Immature natural killer cell (primary cell): ENCODE measurements at regions not wholly inside any gene's neighbourhood (a gene's known extent, or its start where the extent isn't known, plus 50 kb on each side); places are given as distances from the start of the nearest gene placed in this dataset.

Experiments
- DNase-seq, 3 donors: peaks; one replicate each; pipeline ENCODE4 v3.0.0; 2022; ENCODE audit warnings: mixed read lengths in 1 of 3
- H3K27ac Mint-ChIP-seq, 6 donors: one replicate each; pipeline ENCODE4 v1.8.0; 2020; ENCODE audit warnings: mixed read lengths in 6 of 6, mild to moderate bottlenecking in 5 of 6, inconsistent platforms in 4 of 6, moderate library complexity in 3 of 6
- H3K27me3 Mint-ChIP-seq, 3 donors: one replicate each; pipeline ENCODE4 v1.8.0; 2020 to 2021; ENCODE audit warnings: low read depth in 3 of 3, mild to moderate bottlenecking in 3 of 3, mixed read lengths in 3 of 3, moderate library complexity in 3 of 3, inconsistent platforms in 1 of 3
- H3K36me3 Mint-ChIP-seq, 3 donors: one replicate each; pipeline ENCODE4 v1.8.0; 2020; ENCODE audit warnings: mixed read lengths in 3 of 3, inconsistent platforms in 2 of 3, mild to moderate bottlenecking in 2 of 3
- H3K4me1 Mint-ChIP-seq, 2 donors: one replicate each; pipeline ENCODE4 v1.8.0; 2020; ENCODE audit warnings: inconsistent platforms in 2 of 2, mild to moderate bottlenecking in 2 of 2, mixed read lengths in 2 of 2, moderate library complexity in 1 of 2
- H3K4me3 Mint-ChIP-seq, 5 donors: one replicate each; pipeline ENCODE4 v1.8.0; 2020; ENCODE audit warnings: mild to moderate bottlenecking in 5 of 5, mixed read lengths in 5 of 5, inconsistent platforms in 3 of 5, moderate library complexity in 3 of 5
- H3K9me3 Mint-ChIP-seq, 6 donors: one replicate each; pipeline ENCODE4 v1.8.0; 2020; ENCODE audit warnings: mild to moderate bottlenecking in 6 of 6, mixed read lengths in 6 of 6, inconsistent platforms in 4 of 6, moderate library complexity in 3 of 6

GRCh38 chr21:41638201-41638790, 128.6 kb downstream of the RIPK4 start:
- Mint-ChIP-seq H3K27me3 (peaks cover 4 to 12% (median 6%) of the 10 kb centered on the region in 3 donors), H3K9me3 (no peaks in the 10 kb centered on the region), H3K4me3 (no peak overlapping the region), H3K4me1 (no peaks in the 10 kb centered on the region), H3K36me3 (no peaks in the 10 kb centered on the region), H3K27ac (no peak overlapping the region)
- no peak for DNase-seq

- Mint-ChIP-seq H3K27ac (no peak overlapping the region), H3K9me3 (no peaks in the 10 kb centered on the region), H3K27me3 (peaks cover 3 to 8% (median 4%) of the 10 kb centered on the region in 3 donors), H3K4me1 (no peaks in the 10 kb centered on the region), H3K4me3 (no peak overlapping the region), H3K36me3 (no peaks in the 10 kb centered on the region)
- DNase-seq = no peak
These were observed 129.0 kb upstream of the TMPRSS2 start for GRCh38 chr21:41636636-41637630.

- no peak overlapping the region for H3K27ac Mint-ChIP-seq
- no peaks in the 10 kb centered on the region for H3K4me1 Mint-ChIP-seq
- peaks cover 3 to 9% (median 7%) of the 10 kb centered on the region in 3 donors for H3K27me3 Mint-ChIP-seq
These were observed 127.9 kb upstream of the TMPRSS2 start for GRCh38 chr21:41635874-41636273.

GRCh38 chr21:41634858-41635257, 126.9 kb upstream of the TMPRSS2 start:
- no peak for DNase-seq
- no peaks in the 10 kb centered on the region for H3K9me3 Mint-ChIP-seq
- H3K27ac Mint-ChIP-seq = no peak overlapping the region
- no peaks in the 10 kb centered on the region for H3K36me3 Mint-ChIP-seq
- H3K4me1 Mint-ChIP-seq = no peaks in the 10 kb centered on the region
- peaks cover 2 to 9% (median 7%) of the 10 kb centered on the region in 3 donors for H3K27me3 Mint-ChIP-seq
- no peak overlapping the region for H3K4me3 Mint-ChIP-seq

More at GRCh38 chr21:41635874-41636273, 127.9 kb upstream of the TMPRSS2 start:
- DNase-seq = no peak
- Mint-ChIP-seq H3K9me3 (no peaks in the 10 kb centered on the region), H3K36me3 (no peaks in the 10 kb centered on the region), H3K4me3 (no peak overlapping the region)

- no peak for DNase-seq
- Mint-ChIP-seq H3K27ac (no peak overlapping the region), H3K36me3 (no peaks in the 10 kb centered on the region), H3K4me3 (no peak overlapping the region), H3K9me3 (no peaks in the 10 kb centered on the region), H3K4me1 (no peaks in the 10 kb centered on the region), H3K27me3 (peaks cover 2 to 9% (median 7%) of the 10 kb centered on the region in 3 donors)
These were observed 126.3 kb upstream of the TMPRSS2 start for GRCh38 chr21:41634211-41634694.

- DNase-seq = no peak
- H3K27me3 Mint-ChIP-seq = peaks cover 2 to 10% (median 9%) of the 10 kb centered on the region in 3 donors
- H3K9me3 Mint-ChIP-seq = no peaks in the 10 kb centered on the region
These were observed 125.7 kb upstream of the TMPRSS2 start for GRCh38 chr21:41633627-41634026.

GRCh38 chr21:41632748-41633475, 125.0 kb upstream of the TMPRSS2 start:
- no peak overlapping the region for H3K4me3 Mint-ChIP-seq
- no peak for DNase-seq
- peaks cover 2 to 10% (median 9%) of the 10 kb centered on the region in 3 donors for H3K27me3 Mint-ChIP-seq
- H3K36me3 Mint-ChIP-seq = no peaks in the 10 kb centered on the region
- H3K4me1 Mint-ChIP-seq = no peaks in the 10 kb centered on the region
- no peaks in the 10 kb centered on the region for H3K9me3 Mint-ChIP-seq
- no peak overlapping the region for H3K27ac Mint-ChIP-seq

More at GRCh38 chr21:41633627-41634026, 125.7 kb upstream of the TMPRSS2 start:
- Mint-ChIP-seq H3K4me3 (no peak overlapping the region), H3K36me3 (no peaks in the 10 kb centered on the region), H3K27ac (no peak overlapping the region), H3K4me1 (no peaks in the 10 kb centered on the region)

- no peak for DNase-seq
- H3K4me1 Mint-ChIP-seq = no peaks in the 10 kb centered on the region
- H3K36me3 Mint-ChIP-seq = no peaks in the 10 kb centered on the region
- H3K27ac Mint-ChIP-seq = no peak overlapping the region
- H3K9me3 Mint-ChIP-seq = no peaks in the 10 kb centered on the region
- H3K27me3 Mint-ChIP-seq = peaks cover 2 to 9% (median 6%) of the 10 kb centered on the region in 3 donors
- no peak overlapping the region for H3K4me3 Mint-ChIP-seq
These were observed 123.9 kb upstream of the TMPRSS2 start for GRCh38 chr21:41631564-41632461.

- no peaks in the 10 kb centered on the region for H3K9me3 Mint-ChIP-seq
- H3K27me3 Mint-ChIP-seq = peaks cover 3 to 9% (median 5%) of the 10 kb centered on the region in 3 donors
- no peak overlapping the region for H3K27ac Mint-ChIP-seq
- H3K4me3 Mint-ChIP-seq = no peak overlapping the region
- no peaks in the 10 kb centered on the region for H3K36me3 Mint-ChIP-seq
- DNase-seq = no peak
- H3K4me1 Mint-ChIP-seq = no peaks in the 10 kb centered on the region
These were observed 123.0 kb upstream of the TMPRSS2 start for GRCh38 chr21:41630917-41631316.

- no peak for DNase-seq
- no peak overlapping the region for H3K4me3 Mint-ChIP-seq
- H3K9me3 Mint-ChIP-seq = no peaks in the 10 kb centered on the region
These were observed 122.3 kb upstream of the TMPRSS2 start for GRCh38 chr21:41630249-41630648.

GRCh38 chr21:41628256-41628655, 120.3 kb upstream of the TMPRSS2 start:
- no peaks in the 10 kb centered on the region for H3K9me3 Mint-ChIP-seq
- no peaks in the 10 kb centered on the region for H3K36me3 Mint-ChIP-seq
- no peak for DNase-seq
- H3K27me3 Mint-ChIP-seq = peaks cover 5 to 14% (median 7%) of the 10 kb centered on the region in 3 donors
- no peaks in the 10 kb centered on the region for H3K4me1 Mint-ChIP-seq
- no peak overlapping the region for H3K4me3 Mint-ChIP-seq
- H3K27ac Mint-ChIP-seq = no peak overlapping the region

More at GRCh38 chr21:41630249-41630648, 122.3 kb upstream of the TMPRSS2 start:
- no peak overlapping the region for H3K27ac Mint-ChIP-seq
- H3K27me3 Mint-ChIP-seq = peaks cover 5 to 6% (median 6%) of the 10 kb centered on the region in 3 donors
- H3K36me3 Mint-ChIP-seq = no peaks in the 10 kb centered on the region
- no peaks in the 10 kb centered on the region for H3K4me1 Mint-ChIP-seq

GRCh38 chr21:41627428-41627827, 119.5 kb upstream of the TMPRSS2 start:
- Mint-ChIP-seq H3K27me3 (peaks cover 5 to 16% (median 10%) of the 10 kb centered on the region in 3 donors), H3K4me3 (no peak overlapping the region)

GRCh38 chr21:41626021-41626420, 118.1 kb upstream of the TMPRSS2 start:
- H3K27ac Mint-ChIP-seq = no peak overlapping the region
- H3K36me3 Mint-ChIP-seq = no peaks in the 10 kb centered on the region
- DNase-seq = no peak
- peaks cover 5 to 18% (median 5%) of the 10 kb centered on the region in 3 donors for H3K27me3 Mint-ChIP-seq
- H3K4me1 Mint-ChIP-seq = no peaks in the 10 kb centered on the region
- no peak overlapping the region for H3K4me3 Mint-ChIP-seq
- H3K9me3 Mint-ChIP-seq = no peaks in the 10 kb centered on the region

More at GRCh38 chr21:41627428-41627827, 119.5 kb upstream of the TMPRSS2 start:
- H3K9me3 Mint-ChIP-seq = no peaks in the 10 kb centered on the region
- no peak for DNase-seq
- H3K36me3 Mint-ChIP-seq = no peaks in the 10 kb centered on the region
- no peak overlapping the region for H3K27ac Mint-ChIP-seq
- no peaks in the 10 kb centered on the region for H3K4me1 Mint-ChIP-seq
